ENCODE measurements at regions not wholly inside any gene's neighbourhood (a gene's known extent, or its start where the extent isn't known, plus 50 kb on each side); places are given as distances from the start of the nearest gene placed in this dataset.

DNA sequence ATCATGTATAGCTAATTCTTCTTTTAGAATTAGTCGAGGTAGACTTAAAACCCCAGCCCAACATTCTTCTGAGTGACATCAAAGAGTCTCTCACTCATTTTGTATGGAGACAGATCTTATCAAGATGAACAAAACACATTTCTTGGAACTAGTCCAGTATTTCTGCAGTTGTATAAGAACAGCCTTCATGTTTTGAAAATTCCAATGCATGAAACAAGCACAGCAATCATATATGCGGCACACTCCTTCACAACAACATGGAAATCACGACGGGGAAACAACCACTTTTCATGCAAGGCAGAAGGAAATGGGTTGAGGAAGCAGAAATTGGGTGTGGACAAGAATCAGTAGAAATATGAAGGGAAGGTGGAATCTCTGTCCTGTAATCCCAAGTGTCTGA is 113.8 kb downstream of the PLK2 start:
- Histone ChIP-seq H3K27me3 (replicated peaks in 2 of 5; ENCODE audit: control insufficient read depth in 4 of 5, insufficient read depth in 5 of 5, low read length in 4 of 5) (no peaks in the 10 kb centered on the region), H3K4me1 (ENCODE audit: control extremely low read depth in 1 of 4, control insufficient read depth in 4 of 4, insufficient read depth in 4 of 4, low read length in 3 of 4) (no peaks in the 10 kb centered on the region), H3K9me3 (ENCODE audit: control extremely low read depth in 1 of 5, control insufficient read depth in 4 of 5, insufficient read depth in 2 of 5, low read depth in 1 of 5, low read length in 4 of 5) (peaks cover 0 to 5% (median 0%) of the 10 kb centered on the region in 5 experiments), H3K36me3 (ENCODE audit: control insufficient read depth in 4 of 4, insufficient read depth in 4 of 4, low read length in 3 of 4) (no peaks in the 10 kb centered on the region), H3K27ac (ENCODE audit: insufficient read depth in 1 of 2, low read depth in 1 of 2, low read length in 2 of 2, poor library complexity in 1 of 2, severe bottlenecking in 2 of 2) (no peak overlapping the region), H3K4me3 (ENCODE audit: control insufficient read depth in 1 of 7, extremely low read depth in 1 of 7, insufficient read depth in 4 of 7, low read depth in 2 of 7, low read length in 6 of 7) (no peak overlapping the region)
- ChIA-PET CTCF (no interaction called here), POLR2A (no interaction called here)
- no peak for DNase-seq
- WGBS (ENCODE audit: insufficient coverage) = 80% methylated on average over 3 of the region's 4 CpGs

DNA sequence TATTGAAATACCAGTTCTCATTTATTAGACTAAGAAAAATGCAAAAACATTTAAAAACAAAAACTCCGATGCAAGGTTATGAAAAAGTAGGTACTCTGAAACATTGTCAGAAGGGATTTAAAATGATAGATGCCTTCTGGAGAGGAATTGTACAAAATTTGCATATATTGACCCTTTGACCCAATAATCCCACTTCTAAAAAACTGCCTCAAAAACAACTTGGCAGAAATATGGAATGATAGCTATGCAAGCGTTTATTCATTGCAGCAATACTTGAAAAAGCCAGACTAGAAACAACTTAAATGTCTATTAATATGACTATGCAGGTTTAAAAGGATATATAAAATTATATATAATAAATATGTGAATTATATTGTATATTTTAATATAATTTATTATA is 118.4 kb downstream of the PLK2 start:
- ChIA-PET CTCF (no interaction called here), POLR2A (no interaction called here)
- no CpG with 5 or more reads among the region's 2 CpGs for whole genome bisulfite sequencing (ENCODE audit: insufficient coverage)
- peaks cover 0 to 6% (median 2%) of the 10 kb centered on the region in 5 experiments for H3K9me3 ChIP-seq (ENCODE audit: control extremely low read depth in 1 of 5, control insufficient read depth in 4 of 5, insufficient read depth in 2 of 5, low read depth in 1 of 5, low read length in 4 of 5)
- no peak overlapping the region for H3K27ac ChIP-seq (ENCODE audit: insufficient read depth in 1 of 2, low read depth in 1 of 2, low read length in 2 of 2, poor library complexity in 1 of 2, severe bottlenecking in 2 of 2)
- H3K4me3 ChIP-seq (ENCODE audit: control insufficient read depth in 1 of 7, extremely low read depth in 1 of 7, insufficient read depth in 4 of 7, low read depth in 2 of 7, low read length in 6 of 7) = no peak overlapping the region
- DNase-seq = no peak
- H3K36me3 ChIP-seq (ENCODE audit: control insufficient read depth in 4 of 4, insufficient read depth in 4 of 4, low read length in 3 of 4) = no peaks in the 10 kb centered on the region
- H3K4me1 ChIP-seq (ENCODE audit: control extremely low read depth in 1 of 4, control insufficient read depth in 4 of 4, insufficient read depth in 4 of 4, low read length in 3 of 4) = no peaks in the 10 kb centered on the region
- H3K27me3 ChIP-seq (replicated peaks in 2 of 5; ENCODE audit: control insufficient read depth in 4 of 5, insufficient read depth in 5 of 5, low read length in 4 of 5) = no peaks in the 10 kb centered on the region

DNA sequence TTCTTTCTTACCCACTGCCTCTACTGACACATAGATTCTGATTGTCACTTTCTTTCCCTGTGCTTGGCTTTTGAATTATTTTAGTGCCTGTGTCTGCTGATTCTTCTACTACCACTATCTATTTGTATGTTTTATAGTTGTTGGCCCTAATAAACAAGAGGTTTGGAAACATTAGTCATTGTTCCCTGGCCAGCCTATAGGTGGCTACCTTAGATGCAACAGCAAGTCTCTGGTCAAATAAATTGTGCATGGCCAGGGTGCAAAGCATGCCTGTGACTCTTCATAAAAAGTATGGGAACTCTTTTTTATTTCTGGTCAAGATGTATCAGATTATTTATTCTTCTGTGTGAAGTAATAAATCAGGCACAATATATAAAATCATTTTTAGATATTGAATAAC is 124.4 kb downstream of the PLK2 start:
- Histone ChIP-seq H3K27ac (ENCODE audit: insufficient read depth in 1 of 2, low read depth in 1 of 2, low read length in 2 of 2, poor library complexity in 1 of 2, severe bottlenecking in 2 of 2) (no peak overlapping the region), H3K27me3 (replicated peaks in 2 of 5; ENCODE audit: control insufficient read depth in 4 of 5, insufficient read depth in 5 of 5, low read length in 4 of 5) (no peaks in the 10 kb centered on the region), H3K9me3 (ENCODE audit: control extremely low read depth in 1 of 5, control insufficient read depth in 4 of 5, insufficient read depth in 2 of 5, low read depth in 1 of 5, low read length in 4 of 5) (peaks cover 0 to 6% (median 3%) of the 10 kb centered on the region in 5 experiments), H3K36me3 (ENCODE audit: control insufficient read depth in 4 of 4, insufficient read depth in 4 of 4, low read length in 3 of 4) (no peaks in the 10 kb centered on the region), H3K4me3 (ENCODE audit: control insufficient read depth in 1 of 7, extremely low read depth in 1 of 7, insufficient read depth in 4 of 7, low read depth in 2 of 7, low read length in 6 of 7) (no peak overlapping the region), H3K4me1 (ENCODE audit: control extremely low read depth in 1 of 4, control insufficient read depth in 4 of 4, insufficient read depth in 4 of 4, low read length in 3 of 4) (no peaks in the 10 kb centered on the region)
- POLR2A ChIA-PET = no interaction called here
- DNase-seq = no peak
- CTCF ChIA-PET = no interaction called here

DNA sequence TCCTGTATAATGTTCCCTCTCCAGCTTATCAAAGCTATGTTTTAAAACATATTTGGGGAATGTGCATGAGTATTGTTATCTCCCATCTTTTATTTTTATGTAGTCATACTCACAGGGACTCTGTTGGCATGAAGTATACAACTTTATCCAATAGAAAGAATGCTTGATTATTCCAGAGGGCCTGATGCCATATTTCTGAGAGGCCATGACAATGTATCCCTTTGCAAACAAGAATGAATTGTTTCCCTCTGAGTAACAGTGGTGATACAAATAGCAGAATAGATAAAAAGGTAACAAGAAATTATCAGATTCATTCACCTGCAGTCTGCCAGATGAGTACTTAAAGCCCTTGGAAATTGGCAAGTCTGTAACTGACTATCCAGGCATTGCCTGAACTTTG is 125.9 kb downstream of the PLK2 start:
- Histone ChIP-seq H3K27me3 (replicated peaks in 2 of 5; ENCODE audit: control insufficient read depth in 4 of 5, insufficient read depth in 5 of 5, low read length in 4 of 5) (no peaks in the 10 kb centered on the region), H3K27ac (ENCODE audit: insufficient read depth in 1 of 2, low read depth in 1 of 2, low read length in 2 of 2, poor library complexity in 1 of 2, severe bottlenecking in 2 of 2) (no peak overlapping the region), H3K4me3 (ENCODE audit: control insufficient read depth in 1 of 7, extremely low read depth in 1 of 7, insufficient read depth in 4 of 7, low read depth in 2 of 7, low read length in 6 of 7) (no peak overlapping the region), H3K36me3 (ENCODE audit: control insufficient read depth in 4 of 4, insufficient read depth in 4 of 4, low read length in 3 of 4) (no peaks in the 10 kb centered on the region), H3K4me1 (ENCODE audit: control extremely low read depth in 1 of 4, control insufficient read depth in 4 of 4, insufficient read depth in 4 of 4, low read length in 3 of 4) (no peaks in the 10 kb centered on the region), H3K9me3 (ENCODE audit: control extremely low read depth in 1 of 5, control insufficient read depth in 4 of 5, insufficient read depth in 2 of 5, low read depth in 1 of 5, low read length in 4 of 5) (peaks cover 0 to 6% (median 3%) of the 10 kb centered on the region in 5 experiments)
- ChIA-PET CTCF (no interaction called here), POLR2A (no interaction called here)
- DNase-seq = no peak

DNA sequence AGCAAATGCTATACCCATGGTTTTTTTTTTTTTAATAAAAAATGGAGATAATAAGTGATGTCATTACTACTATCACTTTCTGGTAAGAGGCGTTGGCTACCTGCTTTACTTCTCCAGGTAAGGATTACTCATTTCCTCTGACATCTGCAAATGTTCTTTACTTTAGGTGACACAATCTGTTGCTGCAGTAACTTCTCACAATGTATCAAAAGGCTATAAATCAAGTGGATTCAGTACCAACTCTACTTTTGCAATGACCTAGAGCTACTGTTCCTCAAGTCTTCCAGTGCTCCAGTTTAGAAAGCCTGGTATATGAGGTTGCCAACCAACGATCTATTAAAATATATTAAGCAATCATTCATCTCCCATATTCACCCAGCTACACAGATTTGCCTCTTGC is 129.1 kb downstream of the PLK2 start:
- ChIA-PET CTCF (no interaction called here), POLR2A (no interaction called here)
- no peak overlapping the region for H3K4me3 ChIP-seq (ENCODE audit: control insufficient read depth in 1 of 7, extremely low read depth in 1 of 7, insufficient read depth in 4 of 7, low read depth in 2 of 7, low read length in 6 of 7)
- no peak for DNase-seq
- H3K27ac ChIP-seq (ENCODE audit: insufficient read depth in 1 of 2, low read depth in 1 of 2, low read length in 2 of 2, poor library complexity in 1 of 2, severe bottlenecking in 2 of 2) = no peak overlapping the region
- no peaks in the 10 kb centered on the region for H3K27me3 ChIP-seq (replicated peaks in 2 of 5; ENCODE audit: control insufficient read depth in 4 of 5, insufficient read depth in 5 of 5, low read length in 4 of 5)
- no peaks in the 10 kb centered on the region for H3K4me1 ChIP-seq (ENCODE audit: control extremely low read depth in 1 of 4, control insufficient read depth in 4 of 4, insufficient read depth in 4 of 4, low read length in 3 of 4)
- H3K36me3 ChIP-seq (ENCODE audit: control insufficient read depth in 4 of 4, insufficient read depth in 4 of 4, low read length in 3 of 4) = no peaks in the 10 kb centered on the region
- peaks cover 0 to 3% (median 1%) of the 10 kb centered on the region in 5 experiments for H3K9me3 ChIP-seq (ENCODE audit: control extremely low read depth in 1 of 5, control insufficient read depth in 4 of 5, insufficient read depth in 2 of 5, low read depth in 1 of 5, low read length in 4 of 5)
- 100% methylated on average over 1 of the region's 2 CpGs for WGBS (ENCODE audit: insufficient coverage)

DNA sequence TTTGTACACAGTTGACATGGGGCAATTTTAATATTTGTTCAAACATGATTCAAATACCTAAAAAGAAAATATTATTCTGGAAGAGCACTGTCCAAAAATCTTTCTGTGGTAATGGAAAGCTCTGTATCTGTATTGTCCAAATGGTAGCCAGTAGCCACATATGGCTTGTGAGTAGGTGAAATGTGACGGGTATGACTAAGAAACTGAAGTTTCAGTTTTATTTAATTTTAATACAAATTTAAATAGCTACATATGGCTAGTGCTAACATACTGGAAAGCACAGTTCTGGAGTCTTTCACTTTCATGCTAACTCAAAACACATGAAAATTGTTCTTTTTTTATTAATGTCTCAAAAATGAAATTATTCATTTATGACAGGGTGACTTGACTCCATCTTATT is 132.6 kb downstream of the PLK2 start:
- WGBS (ENCODE audit: insufficient coverage) = no CpG with 5 or more reads among the region's 1 CpG
- Histone ChIP-seq H3K9me3 (ENCODE audit: control extremely low read depth in 1 of 5, control insufficient read depth in 4 of 5, insufficient read depth in 2 of 5, low read depth in 1 of 5, low read length in 4 of 5) (no peaks in the 10 kb centered on the region), H3K27me3 (replicated peaks in 2 of 5; ENCODE audit: control insufficient read depth in 4 of 5, insufficient read depth in 5 of 5, low read length in 4 of 5) (no peaks in the 10 kb centered on the region), H3K36me3 (ENCODE audit: control insufficient read depth in 4 of 4, insufficient read depth in 4 of 4, low read length in 3 of 4) (no peaks in the 10 kb centered on the region), H3K27ac (ENCODE audit: insufficient read depth in 1 of 2, low read depth in 1 of 2, low read length in 2 of 2, poor library complexity in 1 of 2, severe bottlenecking in 2 of 2) (no peak overlapping the region), H3K4me3 (ENCODE audit: control insufficient read depth in 1 of 7, extremely low read depth in 1 of 7, insufficient read depth in 4 of 7, low read depth in 2 of 7, low read length in 6 of 7) (no peak overlapping the region), H3K4me1 (ENCODE audit: control extremely low read depth in 1 of 4, control insufficient read depth in 4 of 4, insufficient read depth in 4 of 4, low read length in 3 of 4) (no peaks in the 10 kb centered on the region)
- no peak for DNase-seq
- ChIA-PET CTCF (no interaction called here), POLR2A (no interaction called here)

DNA sequence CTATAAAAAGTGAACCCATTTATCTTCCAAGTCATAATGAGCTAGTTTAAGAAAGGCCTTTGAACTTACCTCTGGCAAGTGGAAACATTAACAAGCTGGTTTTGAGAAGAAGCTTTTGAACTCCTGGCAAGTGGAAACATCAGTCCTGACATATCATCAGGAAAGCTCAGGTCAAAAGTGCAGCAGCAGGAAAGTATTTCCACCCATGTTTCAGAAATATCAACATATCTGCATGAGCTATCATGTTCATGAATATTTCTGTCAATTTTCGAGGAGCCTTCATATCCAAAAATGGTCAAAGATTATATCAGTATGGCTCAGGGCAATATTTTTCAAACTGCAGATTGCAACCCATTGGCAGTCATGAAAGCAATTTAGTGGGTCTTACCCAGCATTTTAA is 133.9 kb downstream of the PLK2 start:
- H3K4me3 ChIP-seq (ENCODE audit: control insufficient read depth in 1 of 7, extremely low read depth in 1 of 7, insufficient read depth in 4 of 7, low read depth in 2 of 7, low read length in 6 of 7) = no peak overlapping the region
- no peaks in the 10 kb centered on the region for H3K9me3 ChIP-seq (ENCODE audit: control extremely low read depth in 1 of 5, control insufficient read depth in 4 of 5, insufficient read depth in 2 of 5, low read depth in 1 of 5, low read length in 4 of 5)
- POLR2A ChIA-PET = no interaction called here
- H3K27me3 ChIP-seq (replicated peaks in 2 of 5; ENCODE audit: control insufficient read depth in 4 of 5, insufficient read depth in 5 of 5, low read length in 4 of 5) = no peaks in the 10 kb centered on the region
- 100% methylated on average over 1 of the region's 1 CpG for WGBS (ENCODE audit: insufficient coverage)
- CTCF ChIA-PET = no interaction called here
- no peak overlapping the region for H3K27ac ChIP-seq (ENCODE audit: insufficient read depth in 1 of 2, low read depth in 1 of 2, low read length in 2 of 2, poor library complexity in 1 of 2, severe bottlenecking in 2 of 2)
- H3K36me3 ChIP-seq (ENCODE audit: control insufficient read depth in 4 of 4, insufficient read depth in 4 of 4, low read length in 3 of 4) = no peaks in the 10 kb centered on the region
- H3K4me1 ChIP-seq (ENCODE audit: control extremely low read depth in 1 of 4, control insufficient read depth in 4 of 4, insufficient read depth in 4 of 4, low read length in 3 of 4) = no peaks in the 10 kb centered on the region
- no peak for DNase-seq

DNA sequence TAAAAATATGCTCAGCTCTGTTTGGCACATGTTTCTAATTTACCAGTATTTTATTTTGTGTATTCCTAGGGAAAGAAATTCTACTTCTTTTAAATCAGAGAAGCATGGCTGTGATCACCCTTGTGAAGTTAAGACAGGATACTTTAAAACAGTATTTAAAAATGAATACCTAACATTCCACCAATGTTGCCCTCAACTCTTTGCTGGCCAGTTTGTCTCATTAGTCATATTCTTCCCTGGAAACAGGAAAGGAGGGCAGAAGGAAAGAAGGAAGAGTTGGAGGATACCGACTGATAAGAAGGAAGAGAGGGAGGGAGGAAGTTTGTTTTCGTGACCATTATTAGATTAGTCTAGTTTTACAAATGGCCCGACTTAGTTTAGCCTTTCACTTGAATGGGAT is 137.4 kb downstream of the PLK2 start:
- Histone ChIP-seq H3K27ac (ENCODE audit: insufficient read depth in 1 of 2, low read depth in 1 of 2, low read length in 2 of 2, poor library complexity in 1 of 2, severe bottlenecking in 2 of 2) (no peak overlapping the region), H3K4me3 (ENCODE audit: control insufficient read depth in 1 of 7, extremely low read depth in 1 of 7, insufficient read depth in 4 of 7, low read depth in 2 of 7, low read length in 6 of 7) (no peak overlapping the region), H3K4me1 (ENCODE audit: control extremely low read depth in 1 of 4, control insufficient read depth in 4 of 4, insufficient read depth in 4 of 4, low read length in 3 of 4) (no peaks in the 10 kb centered on the region), H3K36me3 (ENCODE audit: control insufficient read depth in 4 of 4, insufficient read depth in 4 of 4, low read length in 3 of 4) (no peaks in the 10 kb centered on the region), H3K27me3 (replicated peaks in 2 of 5; ENCODE audit: control insufficient read depth in 4 of 5, insufficient read depth in 5 of 5, low read length in 4 of 5) (no peaks in the 10 kb centered on the region), H3K9me3 (ENCODE audit: control extremely low read depth in 1 of 5, control insufficient read depth in 4 of 5, insufficient read depth in 2 of 5, low read depth in 1 of 5, low read length in 4 of 5) (no peaks in the 10 kb centered on the region)
- CTCF ChIA-PET = no interaction called here
- no peak for DNase-seq
- 57% methylated on average over 2 of the region's 3 CpGs for WGBS (ENCODE audit: insufficient coverage)
- POLR2A ChIA-PET = no interaction called here

All from common myeloid progenitor, CD34-positive (primary cell).